IPS-NIHi7 (cell line): ENCODE measurements at regions not wholly inside any gene's neighbourhood (a gene's known extent, or its start where the extent isn't known, plus 50 kb on each side); places are given as distances from the start of the nearest gene placed in this dataset.

Experiments
- DNase-seq: peaks from one replicate; pipeline ENCODE4 v3.0.0; 2012; ENCODE audit warnings: mixed read lengths; ENCODE audit errors: extremely low spot score

- no peak for DNase-seq
Observed at GRCh38 chr6:119655124-119655523, 305.6 kb upstream of the MAN1A1 start.

DNA sequence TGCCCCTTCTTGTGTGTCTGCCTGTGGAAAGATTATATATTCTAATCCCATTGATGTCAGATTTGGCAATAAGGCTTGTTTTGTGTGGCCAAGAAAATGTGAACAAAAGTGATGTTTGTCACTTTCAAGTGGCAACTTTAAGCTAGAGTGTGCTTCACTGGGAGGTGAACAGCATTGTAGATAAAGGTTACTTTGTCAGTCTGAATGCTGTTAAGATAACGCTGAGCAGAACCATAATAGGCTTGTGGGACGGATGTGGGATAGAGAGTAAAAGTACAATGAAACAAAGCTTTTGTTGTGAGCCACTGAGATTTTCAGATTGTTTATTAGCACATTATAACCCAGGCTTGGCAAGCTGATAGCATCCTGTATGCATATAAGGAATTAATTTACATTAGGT is 303.8 kb upstream of the MAN1A1 start:
- no peak for DNase-seq

- no peak for DNase-seq
Observed at GRCh38 chr6:119649531-119649930, 300.0 kb upstream of the MAN1A1 start.

GRCh38 chr6:119647309-119647708 is 297.7 kb upstream of the MAN1A1 start:
- no peak for DNase-seq

GRCh38 chr6:119643876-119644275 is 294.3 kb upstream of the MAN1A1 start:
- DNase-seq = no peak

- DNase-seq = no peak
Observed at GRCh38 chr6:119637768-119638167, 288.2 kb upstream of the MAN1A1 start.

- no peak for DNase-seq
Observed at GRCh38 chr6:119636060-119636459, 286.5 kb upstream of the MAN1A1 start.

- DNase-seq = no peak
Observed at GRCh38 chr6:119633461-119633860, 283.9 kb upstream of the MAN1A1 start.

GRCh38 chr6:119630561-119631192 is 281.1 kb upstream of the MAN1A1 start:
- DNase-seq = no peak

- DNase-seq = no peak
Observed at GRCh38 chr6:119628691-119629594, 279.4 kb upstream of the MAN1A1 start.

DNA sequence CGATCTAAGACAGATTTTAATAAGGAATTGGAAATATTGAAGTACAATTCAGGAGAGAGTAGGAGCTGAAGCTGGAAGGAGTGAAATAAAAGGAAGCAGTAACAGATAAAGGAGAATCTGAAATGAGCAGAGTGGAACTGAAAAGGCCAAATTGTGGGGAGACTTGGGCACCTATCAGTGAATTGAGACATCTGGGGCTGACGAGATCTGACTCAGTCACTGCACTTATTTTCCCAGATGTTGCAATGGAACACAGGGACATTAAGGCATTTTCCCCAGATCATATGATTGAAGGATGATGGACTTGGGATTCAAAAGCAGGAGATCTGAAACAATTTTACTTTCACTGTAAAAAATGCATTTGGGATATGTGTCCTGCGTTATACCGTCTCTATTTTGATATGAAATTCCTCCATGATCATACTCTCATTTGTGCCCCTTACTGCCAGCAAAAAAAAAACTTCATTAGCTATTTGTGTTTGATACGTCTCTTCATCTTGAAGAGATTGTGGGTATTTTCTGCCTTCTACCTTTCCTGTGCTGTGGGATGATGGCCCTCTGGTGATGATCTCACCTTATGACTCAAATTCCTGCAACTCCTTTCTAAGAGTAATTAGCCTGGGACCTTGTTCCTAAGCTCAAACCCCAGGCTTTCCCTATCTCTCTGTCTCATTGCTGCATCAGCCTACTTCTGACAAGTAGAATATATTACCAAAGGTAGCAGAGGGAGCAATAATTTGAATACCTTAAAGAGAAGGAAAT is 278.5 kb upstream of the MAN1A1 start:
- DNase-seq = peak; percentile 30

GRCh38 chr6:119626884-119627619 is 277.5 kb upstream of the MAN1A1 start:
- DNase-seq = no peak

DNA sequence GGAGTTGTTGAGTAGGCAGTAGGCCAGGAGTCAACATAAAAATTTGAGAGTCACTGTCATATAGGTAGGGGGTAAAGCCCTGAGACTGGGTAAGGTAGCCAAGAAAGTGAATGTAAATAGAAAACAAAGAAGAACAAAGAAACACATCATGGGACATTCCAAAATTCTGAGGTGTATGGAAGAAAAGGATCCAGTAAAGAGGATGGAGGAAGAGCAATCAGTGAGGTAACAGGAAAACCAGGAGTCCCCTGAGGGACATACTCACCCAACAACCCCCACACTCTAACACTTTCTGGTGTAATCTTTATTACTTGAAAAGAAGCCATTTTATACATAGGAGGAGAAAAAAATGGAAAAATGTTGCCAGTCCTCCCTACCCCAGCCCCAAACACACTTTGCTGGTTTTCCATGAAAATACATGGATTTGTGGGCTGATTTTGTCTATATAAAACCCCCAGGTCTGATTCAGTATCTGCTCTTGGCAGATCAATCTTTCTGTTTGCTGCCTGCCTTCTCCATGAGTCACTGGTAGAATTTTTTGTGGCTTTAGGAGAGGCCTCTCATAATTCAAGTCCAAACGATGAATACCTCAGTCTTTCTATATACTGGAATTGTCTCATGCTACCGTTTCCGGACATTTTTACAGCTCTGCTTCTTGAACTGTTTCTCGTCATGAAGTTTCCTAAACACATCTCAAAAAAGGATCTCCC is 271.4 kb upstream of the MAN1A1 start:
- no peak for DNase-seq

- DNase-seq = no peak
Observed at GRCh38 chr6:119614138-119614537, 264.6 kb upstream of the MAN1A1 start.

- DNase-seq = no peak
Observed at GRCh38 chr6:119612911-119613381, 263.4 kb upstream of the MAN1A1 start.

DNA sequence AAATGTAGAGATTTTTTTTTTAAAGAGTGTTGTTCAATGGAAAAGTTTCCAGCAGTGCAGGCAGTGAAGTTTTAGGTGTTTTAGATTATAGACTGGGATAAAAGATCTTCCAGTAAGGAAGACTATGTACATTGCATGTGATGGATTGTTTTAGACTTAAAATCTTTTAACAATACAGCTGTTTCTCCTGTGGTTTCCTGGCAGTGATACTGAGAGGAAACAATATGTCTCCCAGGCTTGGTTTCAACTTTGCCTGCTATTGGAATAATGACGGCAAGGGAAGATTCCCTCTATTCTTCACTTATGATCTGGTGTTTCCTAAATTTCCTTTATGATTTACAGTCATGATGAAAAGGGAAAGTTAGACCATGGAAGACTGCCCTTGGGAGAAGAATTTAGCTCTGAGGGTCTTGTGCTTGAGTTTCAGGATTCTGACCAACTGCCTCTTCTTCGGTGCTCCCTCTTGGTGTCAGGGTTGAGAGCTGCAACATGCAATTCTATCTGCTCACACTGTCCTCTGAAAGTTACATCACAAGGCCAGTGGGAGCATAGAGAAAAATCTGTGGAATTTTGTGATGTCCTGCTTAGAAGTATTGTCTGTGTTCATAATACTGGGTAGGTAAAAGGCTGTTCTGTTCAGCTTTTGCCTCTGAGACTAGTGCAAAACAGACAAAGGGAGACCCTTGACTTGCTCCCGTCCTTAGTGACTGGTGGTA is 262.8 kb upstream of the MAN1A1 start:
- DNase-seq = no peak

GRCh38 chr6:119610754-119611153 is 261.2 kb upstream of the MAN1A1 start:
- no peak for DNase-seq

DNA sequence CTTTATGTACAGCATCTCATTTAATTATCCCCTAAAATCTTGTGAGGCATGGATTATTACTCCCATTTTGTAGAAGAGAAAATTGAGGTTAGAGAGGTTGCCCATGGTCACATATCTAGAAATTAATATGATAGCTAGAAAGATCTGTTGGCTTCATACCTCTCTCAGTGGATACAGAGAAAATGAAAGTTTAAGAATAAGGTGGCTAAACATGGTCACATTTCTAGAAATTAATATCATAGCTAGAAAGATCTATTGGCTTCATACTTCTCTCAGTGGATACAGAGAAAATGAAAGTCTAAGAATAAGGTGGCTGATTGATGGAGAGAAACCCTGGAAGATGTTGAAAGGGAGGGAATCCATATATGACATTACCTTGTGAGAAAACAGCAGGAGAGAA is 260.7 kb upstream of the MAN1A1 start:
- no peak for DNase-seq

- no peak for DNase-seq
Observed at GRCh38 chr6:119609865-119610264, 260.3 kb upstream of the MAN1A1 start.

DNA sequence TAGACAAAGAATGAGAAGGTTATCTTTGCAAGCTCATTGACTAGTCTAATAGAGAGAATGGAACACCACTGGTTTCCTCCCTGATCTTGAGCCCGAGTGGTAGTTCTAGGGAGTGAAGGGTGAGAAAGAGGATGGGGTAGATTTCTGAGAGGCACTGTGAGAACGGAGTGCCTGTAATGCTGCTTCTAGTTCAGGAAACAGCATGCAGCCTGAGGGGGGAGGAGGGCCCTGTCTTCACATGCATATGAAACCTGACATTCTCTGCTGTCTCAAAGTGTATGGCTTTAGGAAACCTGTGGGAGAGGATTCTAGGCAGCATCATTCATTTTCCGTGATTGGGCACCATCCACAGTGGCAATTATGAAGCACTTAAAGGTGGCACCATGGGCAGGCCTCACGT is 259.4 kb upstream of the MAN1A1 start:
- DNase-seq = peak; percentile 29
